ENCODE measurements at regions not wholly inside any gene's neighbourhood (a gene's known extent, or its start where the extent isn't known, plus 50 kb on each side); places are given as distances from the start of the nearest gene placed in this dataset.

- TF ChIP-seq USF2 (IDR thresholded peaks at IDR 0.05; ENCODE audit: borderline replicate concordance, low read depth, low read length) (no peak), HDAC6 (IDR thresholded peaks at IDR 0.05; ENCODE audit: unreplicated experiment) (no peak), POLR2A (IDR thresholded peaks at IDR 0.05; ENCODE audit: low read depth, low read length) (no peak), CHD4 (IDR thresholded peaks at IDR 0.05) (no peak)
Measured at GRCh38 chr7:429828-430180, 89.8 kb downstream of the PDGFA start (continued).

- no TSS peak for BruUV-seq (replicated peaks)
- H3K36me3 ChIP-seq (ENCODE audit: control insufficient read depth in 2 of 2, insufficient read depth in 2 of 2, low read length in 1 of 2), result no peaks in the 10 kb centered on the region
Measured at GRCh38 chr7:431041-431440, 88.6 kb downstream of the PDGFA start.

More at GRCh38 chr7:431041-431440, 88.6 kb downstream of the PDGFA start:
- ATAC-seq (no peak), DNase-seq (ENCODE audit: low read depth, low spot score) (no peak), FAIRE-seq (no peak)
- WGBS (ENCODE audit: insufficient coverage, insufficient replicate concordance, low lambda C conversion rate, missing lambda C conversion rate), result 64% methylated on average over 24 of the region's 24 CpGs
- Histone ChIP-seq H3K9ac (ENCODE audit: control insufficient read depth, insufficient read depth, low read length) (no peak overlapping the region), H3K27ac (ENCODE audit: control insufficient read depth, insufficient read depth) (no peak overlapping the region), H4K20me1 (ENCODE audit: control insufficient read depth, insufficient read depth) (no peaks in the 10 kb centered on the region), H3K4me1 (ENCODE audit: control insufficient read depth, insufficient read depth, low read length) (no peaks in the 10 kb centered on the region), H3K4me3 (no peak overlapping the region), H3K27me3 (replicated peaks in 1 of 2; ENCODE audit: control insufficient read depth in 2 of 2, insufficient read depth in 2 of 2, low read length in 1 of 2) (no peaks in the 10 kb centered on the region), H2AFZ (ENCODE audit: control insufficient read depth, low read depth, low read length) (no peak overlapping the region), H3K79me2 (ENCODE audit: control insufficient read depth, insufficient read depth, low read length) (no peaks in the 10 kb centered on the region), H3K9me3 (replicated peaks; ENCODE audit: control insufficient read depth, insufficient read depth, low read length) (no peaks in the 10 kb centered on the region; the same call in 2 of the 3 replicates), H3K4me2 (ENCODE audit: control insufficient read depth, insufficient read depth) (no peak overlapping the region)
- ChIA-PET SMC1A (ENCODE audit: uncharacterized antibody, unreplicated experiment) (no interaction called here), CTCF (no interaction called here), POLR2A (no interaction called here), RAD21 (ENCODE audit: unreplicated experiment) (no interaction called here)
- in situ Hi-C loops (cut with MboI), result no loop called here
- TF ChIP-seq STAT3 (IDR thresholded peaks at IDR 0.05; ENCODE audit: low read depth, low read length), result no peak
- no peak for TF ChIP-seq YY1 (IDR thresholded peaks at IDR 0.05; ENCODE audit: low read depth, low read length)
- no peak for TF ChIP-seq TARDBP (IDR thresholded peaks at IDR 0.05; ENCODE audit: borderline replicate concordance)
- TF ChIP-seq HDGF (IDR thresholded peaks at IDR 0.05), result no peak
- TF ChIP-seq CEBPB (IDR thresholded peaks at IDR 0.05; ENCODE audit: borderline replicate concordance in 1 of 2, low read depth in 2 of 2, low read length in 2 of 2), result no peak
- TF ChIP-seq ZBTB4 (CRISPR knock-in tag; IDR thresholded peaks at IDR 0.05), result no peak
- TF ChIP-seq KLF5 (IDR thresholded peaks at IDR 0.05; ENCODE audit: partially characterized antibody), result no peak
- intact Hi-C loops (cut with micrococcal nuclease; ENCODE audit: unreplicated experiment), result no loop called here

All from GM12878 (cell line).